NCI-H69 (cell line): ENCODE measurements at regions not wholly inside any gene's neighbourhood (a gene's known extent, or its start where the extent isn't known, plus 50 kb on each side); places are given as distances from the start of the nearest gene placed in this dataset.

ENCODE experiments used
- DNase-seq: peaks from one replicate; lab custom pipeline; 2025; lab: John Stamatoyannopoulos, UW

GRCh38 chr1:177786176-177786745 lies 183.6 kb downstream of the SEC16B start:
- DNase-seq, result no peak

GRCh38 chr1:177784936-177785335 lies 184.9 kb downstream of the SEC16B start:
- no peak for DNase-seq

GRCh38 chr1:177784409-177784808 lies 185.4 kb downstream of the SEC16B start:
- no peak for DNase-seq

GRCh38 chr1:177783051-177783450 lies 186.8 kb downstream of the SEC16B start:
- DNase-seq, result no peak

- peak; percentile 49 for DNase-seq
Measured at GRCh38 chr1:177780096-177780700, 189.7 kb downstream of the SEC16B start.

- no peak for DNase-seq
Measured at GRCh38 chr1:177779166-177779965, 190.5 kb downstream of the SEC16B start.

- no peak for DNase-seq
Measured at GRCh38 chr1:177775924-177776323, 193.9 kb downstream of the SEC16B start.

- no peak for DNase-seq
Measured at GRCh38 chr1:177772386-177772960, 197.4 kb downstream of the SEC16B start.

- no peak for DNase-seq
Measured at GRCh38 chr1:177771688-177772087, 198.2 kb downstream of the SEC16B start.

GRCh38 chr1:177770096-177770495 lies 199.8 kb downstream of the SEC16B start:
- DNase-seq, result peak; percentile 58

GRCh38 chr1:177755851-177756560 lies 213.9 kb downstream of the SEC16B start:
- DNase-seq, result no peak

GRCh38 chr1:177754603-177755002 lies 215.3 kb downstream of the SEC16B start:
- DNase-seq, result no peak

- DNase-seq, result no peak
Measured at GRCh38 chr1:177753655-177754054, 216.2 kb downstream of the SEC16B start.

GRCh38 chr1:177748080-177748801 lies 221.6 kb downstream of the SEC16B start:
- DNase-seq, result no peak

- DNase-seq, result no peak
Measured at GRCh38 chr1:177746155-177746554, 223.7 kb downstream of the SEC16B start.

- DNase-seq, result no peak
Measured at GRCh38 chr1:177744906-177745305, 225.0 kb downstream of the SEC16B start.

- no peak for DNase-seq
Measured at GRCh38 chr1:177741476-177741875, 228.4 kb downstream of the SEC16B start.

- DNase-seq, result no peak
Measured at GRCh38 chr1:177739780-177740179, 230.1 kb downstream of the SEC16B start.

GRCh38 chr1:177737456-177737855 lies 232.4 kb downstream of the SEC16B start:
- no peak for DNase-seq

- DNase-seq, result no peak
Measured at GRCh38 chr1:177732178-177732577, 237.7 kb downstream of the SEC16B start.

- DNase-seq, result no peak
Measured at GRCh38 chr1:177729646-177730045, 240.2 kb downstream of the SEC16B start.

GRCh38 chr1:177723533-177723932 lies 246.3 kb downstream of the SEC16B start:
- DNase-seq, result no peak
